OCI-LY3 (cell line): ENCODE measurements at regions not wholly inside any gene's neighbourhood (a gene's known extent, or its start where the extent isn't known, plus 50 kb on each side); places are given as distances from the start of the nearest gene placed in this dataset.

Experiments used
- H2AFZ ChIP-seq: fragments of 200-600, 300-600 bp; shearing (Covaris generic); 2 replicates; pipeline ENCODE4 v1.6.0; 2014; ENCODE audit warnings: antibody characterized with exemption, low read depth, low read length
- H3K27ac ChIP-seq: fragments of 200-600, 300-600 bp; sonication (generic); 2 replicates; pipeline ENCODE4 v1.5.1; 2014; ENCODE audit warnings: mild to moderate bottlenecking, low read length, moderate library complexity, mixed read lengths
- H3K27me3 ChIP-seq: fragments of 200-600, 300-600 bp; sonication (generic); 2 replicates; pipeline ENCODE4 v1.6.1; 2014; ENCODE audit warnings: low read depth, low read length, mixed read lengths
- H3K36me3 ChIP-seq: fragments of 200-600, 300-600 bp; sonication (generic); replicated peaks from 2 replicates; pipeline ENCODE3; 2014; ENCODE audit warnings: low read depth, low read length, mixed read lengths
- H3K4me1 ChIP-seq: fragments of 300-600, 200-600 bp; sonication (generic); 2 replicates; pipeline ENCODE4 v1.6.1; 2014; ENCODE audit warnings: low read length, mixed read lengths
- H3K4me2 ChIP-seq: fragments of 200-600, 300-600 bp; sonication (generic); 2 replicates; pipeline ENCODE4 v1.6.1; 2014; ENCODE audit warnings: low read length, mixed read lengths
- H3K4me3 ChIP-seq: fragments of 300-600, 200-600 bp; sonication (generic); 2 replicates; pipeline ENCODE4 v1.5.1; 2014; ENCODE audit warnings: antibody characterized with exemption, mild to moderate bottlenecking, low read length, moderate library complexity
- H3K79me2 ChIP-seq: fragments of 300-600, 200-600 bp; shearing (Covaris generic); 2 replicates; pipeline ENCODE4 v1.6.1; 2014; ENCODE audit warnings: mild to moderate bottlenecking, low read length, mixed read lengths
- H3K9ac ChIP-seq: fragments of 300-600, 200-600 bp; shearing (Covaris generic); 2 replicates; pipeline ENCODE4 v1.6.0; 2014; ENCODE audit warnings: mild to moderate bottlenecking, low read length, moderate library complexity
- H3K9me3 ChIP-seq: fragments of 200-600, 300-600 bp; shearing (Covaris generic); 2 replicates; pipeline ENCODE4 v1.6.1; 2014; ENCODE audit warnings: low read length, mixed read lengths; ENCODE audit not compliant: insufficient read depth
- H4K20me1 ChIP-seq: fragments of 200-600, 300-600 bp; sonication (generic); 2 replicates; pipeline ENCODE4 v1.6.1; 2016; ENCODE audit warnings: low read length, mixed read lengths; ENCODE audit not compliant: insufficient read depth
- CTCF ChIP-seq: fragments of 200-600, 300-600 bp; sonication (generic); IDR thresholded peaks from 2 replicates; pipeline ENCODE4 v1.5.1; 2014; ENCODE audit warnings: antibody characterized with exemption, low read length, low read depth
- EZH2phosphoT487 ChIP-seq: fragments of 200-600 bp; shearing (Covaris generic); IDR thresholded peaks from 2 replicates; pipeline ENCODE4 v1.6.1; 2018; ENCODE audit warnings: antibody characterized with exemption, mixed run types, low read depth

- H3K79me2 ChIP-seq: no peaks in the 10 kb centered on the region
- H2AFZ ChIP-seq: no peak overlapping the region
- H3K4me2 ChIP-seq: no peak overlapping the region
- no peak overlapping the region for H3K27ac ChIP-seq
- H3K27me3 ChIP-seq: no peaks in the 10 kb centered on the region
- H3K4me3 ChIP-seq: no peak overlapping the region
- H4K20me1 ChIP-seq: no peaks in the 10 kb centered on the region
- no peak for TF ChIP-seq EZH2phosphoT487
- no peaks in the 10 kb centered on the region for H3K9me3 ChIP-seq
- H3K4me1 ChIP-seq: no peaks in the 10 kb centered on the region
- H3K9ac ChIP-seq: no peak overlapping the region
- H3K36me3 ChIP-seq: no peaks in the 10 kb centered on the region
Measured at GRCh38 chr4:85260064-85260463, 214.9 kb upstream of the ARHGAP24 start.

DNA sequence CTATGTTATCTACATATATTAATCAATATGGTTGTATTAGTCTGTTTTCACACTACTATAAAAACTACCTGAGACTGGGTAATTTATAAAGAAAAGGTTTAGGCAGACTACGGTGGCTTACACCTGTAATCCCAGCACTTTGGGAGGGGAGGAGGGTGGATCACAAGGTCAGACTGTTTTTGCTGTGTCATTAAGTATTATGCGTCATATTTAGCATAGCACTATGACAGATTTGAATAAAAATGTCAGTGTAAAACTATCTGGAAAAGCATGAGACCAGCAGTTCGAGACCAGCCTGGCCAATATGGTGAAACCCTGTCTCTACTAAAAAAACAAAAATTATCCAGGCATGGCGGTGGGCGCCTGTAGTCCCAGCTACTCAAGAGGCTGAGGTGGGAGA, 209.7 kb upstream of the ARHGAP24 start:
- no peaks in the 10 kb centered on the region for H3K36me3 ChIP-seq
- H3K27ac ChIP-seq: no peak overlapping the region
- H3K4me2 ChIP-seq: no peak overlapping the region
- TF ChIP-seq CTCF (no peak), EZH2phosphoT487 (no peak)
- H3K9ac ChIP-seq: no peak overlapping the region
- no peaks in the 10 kb centered on the region for H4K20me1 ChIP-seq
- H3K4me1 ChIP-seq: no peaks in the 10 kb centered on the region
- no peaks in the 10 kb centered on the region for H3K9me3 ChIP-seq
- no peak overlapping the region for H3K4me3 ChIP-seq
- no peaks in the 10 kb centered on the region for H3K79me2 ChIP-seq
- H3K27me3 ChIP-seq: no peaks in the 10 kb centered on the region
- no peak overlapping the region for H2AFZ ChIP-seq

DNA sequence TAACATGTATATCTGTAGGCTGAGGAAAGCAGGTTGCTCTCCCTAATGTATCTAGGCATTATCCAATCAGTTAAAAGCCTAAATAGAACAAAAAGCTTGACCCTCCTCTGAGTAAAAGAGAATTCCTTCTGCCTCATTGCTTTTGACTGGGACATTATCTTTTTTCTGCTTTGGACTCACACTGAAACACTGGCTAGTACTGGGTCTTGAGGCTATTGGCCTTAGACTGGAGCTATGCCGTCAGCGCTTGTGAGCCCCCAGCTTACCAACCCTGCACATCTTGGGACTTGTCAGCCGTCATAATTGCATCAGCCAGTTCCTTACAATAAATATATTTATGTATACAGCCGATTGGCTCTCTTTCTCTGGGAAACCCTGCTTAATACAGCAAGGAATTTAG, 206.8 kb upstream of the ARHGAP24 start:
- Histone ChIP-seq H3K27me3 (no peaks in the 10 kb centered on the region), H3K27ac (no peak overlapping the region), H3K4me1 (peaks cover 6% of the 10 kb centered on the region; the same call in 1 of the 2 replicates), H3K36me3 (no peaks in the 10 kb centered on the region), H3K9me3 (0 out of 2 replicates have a peak, but pooled peaks cover 1% of the 10 kb centered on the region), H3K4me2 (no peak overlapping the region), H2AFZ (no peak overlapping the region), H3K4me3 (no peak overlapping the region), H4K20me1 (no peaks in the 10 kb centered on the region), H3K9ac (no peak overlapping the region), H3K79me2 (no peaks in the 10 kb centered on the region)
- TF ChIP-seq CTCF (no peak), EZH2phosphoT487 (no peak)

- H3K9ac ChIP-seq: no peak overlapping the region
- no peak overlapping the region for H3K27ac ChIP-seq
- no peak overlapping the region for H2AFZ ChIP-seq
- H3K4me3 ChIP-seq: no peak overlapping the region
- H3K27me3 ChIP-seq: no peaks in the 10 kb centered on the region
- TF ChIP-seq CTCF: no peak
- 0 out of 2 replicates have a peak, but pooled peaks cover 4% of the 10 kb centered on the region for H3K9me3 ChIP-seq
- H3K4me1 ChIP-seq: peaks cover 6% of the 10 kb centered on the region; the same call in 1 of the 2 replicates
- no peaks in the 10 kb centered on the region for H3K79me2 ChIP-seq
- no peak overlapping the region for H3K4me2 ChIP-seq
- peaks cover 3% of the 10 kb centered on the region for H3K36me3 ChIP-seq
- H4K20me1 ChIP-seq: no peaks in the 10 kb centered on the region
Measured at GRCh38 chr4:85268961-85269360, 206.0 kb upstream of the ARHGAP24 start.

GRCh38 chr4:85274955-85275354, 200.0 kb upstream of the ARHGAP24 start:
- H3K4me3 ChIP-seq: no peak overlapping the region
- no peaks in the 10 kb centered on the region for H3K27me3 ChIP-seq
- H3K79me2 ChIP-seq: no peaks in the 10 kb centered on the region
- 0 out of 2 replicates have a peak, but pooled peaks cover 4% of the 10 kb centered on the region for H3K9me3 ChIP-seq
- no peak for TF ChIP-seq CTCF
- TF ChIP-seq EZH2phosphoT487: no peak
- H3K4me2 ChIP-seq: no peak overlapping the region
- no peaks in the 10 kb centered on the region for H4K20me1 ChIP-seq
- peaks cover 3% of the 10 kb centered on the region for H3K36me3 ChIP-seq
- H3K9ac ChIP-seq: no peak overlapping the region
- H2AFZ ChIP-seq: no peak overlapping the region
- H3K27ac ChIP-seq: no peak overlapping the region
- peaks cover 6% of the 10 kb centered on the region; the same call in 1 of the 2 replicates for H3K4me1 ChIP-seq
